ENCODE measurements at regions not wholly inside any gene's neighbourhood (a gene's known extent, or its start where the extent isn't known, plus 50 kb on each side); places are given as distances from the start of the nearest gene placed in this dataset.

- Histone ChIP-seq H3K27me3 (ENCODE audit: control insufficient read depth, insufficient read depth, low read length) (no peaks in the 10 kb centered on the region), H3K36me3 (ENCODE audit: control insufficient read depth, insufficient read depth, low read length) (no peaks in the 10 kb centered on the region), H3K4me3 (ENCODE audit: low read depth, low read length) (no peak overlapping the region)
- no peak for TF ChIP-seq CTCF (IDR thresholded peaks at IDR 0.05; ENCODE audit: insufficient read depth, low read depth, low read length)
- ChIA-PET CTCF (no interaction called here), POLR2A (no interaction called here)
- DNase-seq (ENCODE audit: low read depth), result no peak
These were observed 541.2 kb downstream of the SNAPC1 start for GRCh38 chr14:62303437-62303836.

GRCh38 chr14:62304257-62304656, 542.0 kb downstream of the SNAPC1 start:
- no peaks in the 10 kb centered on the region for H3K27me3 ChIP-seq (ENCODE audit: control insufficient read depth, insufficient read depth, low read length)
- no peak overlapping the region for H3K4me3 ChIP-seq (ENCODE audit: low read depth, low read length)
- H3K36me3 ChIP-seq (ENCODE audit: control insufficient read depth, insufficient read depth, low read length), result no peaks in the 10 kb centered on the region
- ChIA-PET CTCF (no interaction called here), POLR2A (no interaction called here)
- DNase-seq (ENCODE audit: low read depth), result no peak
- no peak for TF ChIP-seq CTCF (IDR thresholded peaks at IDR 0.05; ENCODE audit: insufficient read depth, low read depth, low read length)

- Histone ChIP-seq H3K4me3 (ENCODE audit: low read depth, low read length) (no peak overlapping the region), H3K36me3 (ENCODE audit: control insufficient read depth, insufficient read depth, low read length) (no peaks in the 10 kb centered on the region), H3K27me3 (ENCODE audit: control insufficient read depth, insufficient read depth, low read length) (no peaks in the 10 kb centered on the region)
- TF ChIP-seq CTCF (IDR thresholded peaks at IDR 0.05; ENCODE audit: insufficient read depth, low read depth, low read length), result no peak
- no peak for DNase-seq (ENCODE audit: low read depth)
- CTCF ChIA-PET, result no interaction called here
- POLR2A ChIA-PET, result no interaction called here
These were observed 545.6 kb downstream of the SNAPC1 start for GRCh38 chr14:62307844-62308243.

- no peak overlapping the region for H3K4me3 ChIP-seq (ENCODE audit: low read depth, low read length)
- ChIA-PET CTCF (no interaction called here), POLR2A (no interaction called here)
- H3K36me3 ChIP-seq (ENCODE audit: control insufficient read depth, insufficient read depth, low read length), result no peaks in the 10 kb centered on the region
- no peaks in the 10 kb centered on the region for H3K27me3 ChIP-seq (ENCODE audit: control insufficient read depth, insufficient read depth, low read length)
- TF ChIP-seq CTCF (IDR thresholded peaks at IDR 0.05; ENCODE audit: insufficient read depth, low read depth, low read length), result no peak
- DNase-seq (ENCODE audit: low read depth), result no peak
These were observed 546.1 kb downstream of the SNAPC1 start for GRCh38 chr14:62308316-62308715.

GRCh38 chr14:62308891-62309290, 546.7 kb downstream of the SNAPC1 start:
- DNase-seq (ENCODE audit: low read depth), result no peak
- ChIA-PET CTCF (no interaction called here), POLR2A (no interaction called here)
- no peak for TF ChIP-seq CTCF (IDR thresholded peaks at IDR 0.05; ENCODE audit: insufficient read depth, low read depth, low read length)
- H3K4me3 ChIP-seq (ENCODE audit: low read depth, low read length), result no peak overlapping the region
- H3K27me3 ChIP-seq (ENCODE audit: control insufficient read depth, insufficient read depth, low read length), result no peaks in the 10 kb centered on the region
- no peaks in the 10 kb centered on the region for H3K36me3 ChIP-seq (ENCODE audit: control insufficient read depth, insufficient read depth, low read length)

Measured in BJ (cell line).